Upper lobe of left lung (tissue), 6 donors: ENCODE measurements at regions not wholly inside any gene's neighbourhood (a gene's known extent, or its start where the extent isn't known, plus 50 kb on each side); places are given as distances from the start of the nearest gene placed in this dataset.
"Not testable (repeated sequence)": the region's sequence is repeated elsewhere in the genome, so short reads cannot be mapped to it uniquely, and the experiment has no call there.

ENCODE experiments used
- ATAC-seq, 2 donors: fragments of 200-7000 bp; cut with Tn5 transposase; one replicate each; pipeline ENCODE4 v1.9.1; 2022; ENCODE audit warnings: mild to moderate bottlenecking in 2 of 2, moderate library complexity in 2 of 2; ENCODE audit not compliant: low FRiP score in 2 of 2
- DNase-seq, 2 donors: peaks; one replicate each; pipeline ENCODE4 v3.0.0-alpha.2; 2019 to 2020
- H3K27ac ChIP-seq, 4 donors: fragments of 200-600 bp; sonication (generic); one replicate each; pipeline ENCODE4 v1.5.1; 2016 to 2019
- H3K27me3 ChIP-seq, 4 donors: fragments of 200-600 bp; sonication (generic); one replicate each; pipeline ENCODE4 v1.5.1; 2017 to 2019
- H3K36me3 ChIP-seq, 4 donors: fragments of 200-600 bp; sonication (generic); one replicate each; pipeline ENCODE4 v1.5.1; 2016 to 2019
- H3K4me1 ChIP-seq, 4 donors: fragments of 200-600 bp; sonication (generic); one replicate each; pipeline ENCODE4 v1.5.1; 2018 to 2019
- H3K4me3 ChIP-seq, 4 donors: fragments of 200-600 bp; sonication (generic); one replicate each; pipeline ENCODE4 v1.5.1; 2017 to 2019; ENCODE audit warnings: mild to moderate bottlenecking in 2 of 4, moderate library complexity in 1 of 4
- H3K9me3 ChIP-seq, 4 donors: fragments of 200-600 bp; sonication (generic); one replicate each; pipeline ENCODE4 v1.5.1; 2018 to 2019
- CTCF ChIP-seq, 6 experiments: fragments of 450-650 bp in 4 of 6; fragments of 200-600 bp in 2 of 6; sonication (generic) in 2 of 6; IDR thresholded peaks; one replicate each; pipeline ENCODE4 v1.5.1; 2016 to 2019; ENCODE audit warnings: antibody characterized with exemption in 6 of 6
- WGBS, 2 donors: methylation state at CpG; one replicate each; pipeline ENCODE4 v1.1.5; 2017 to 2018; 5-methylcytosine and 5-hydroxymethylcytosine counted together
- donor health status: DM: no; HTN: no; CAD: no; lungs with moderate emphysema.
- donor health status: DM: no; HTN: yes; CAD: no; lungs with severe emphysema.

GRCh38 chr15:30723540-30724175, 97.7 kb downstream of the ARHGAP11B start:
- H3K4me3 ChIP-seq, H3K4me1 ChIP-seq, H3K9me3 ChIP-seq, H3K27ac ChIP-seq, H3K36me3 ChIP-seq, DNase-seq, H3K27me3 ChIP-seq: not testable (repeated sequence)
- 82% methylated on average over 1 of the region's 1 CpG for WGBS, 2 donors
- peak in 1 of 2 donors; percentile 55 for ATAC-seq

GRCh38 chr15:30729880-30730590, 104.1 kb downstream of the ARHGAP11B start:
- not testable (repeated sequence) for ATAC-seq, H3K4me3 ChIP-seq, H3K27me3 ChIP-seq, DNase-seq, H3K9me3 ChIP-seq, H3K36me3 ChIP-seq, H3K27ac ChIP-seq, H3K4me1 ChIP-seq
- 91 to 92% methylated on average over 2 of the region's 2 CpGs for WGBS, 2 donors

- 96 to 99% methylated on average over 3 of the region's 3 CpGs for WGBS, 2 donors
- H3K9me3 ChIP-seq, H3K27me3 ChIP-seq, H3K27ac ChIP-seq, DNase-seq, H3K4me1 ChIP-seq, H3K36me3 ChIP-seq, ATAC-seq, H3K4me3 ChIP-seq: not testable (repeated sequence)
These were observed 104.7 kb downstream of the ARHGAP11B start for GRCh38 chr15:30730633-30731032.

- not testable (repeated sequence) for H3K36me3 ChIP-seq, H3K27ac ChIP-seq, H3K4me1 ChIP-seq, H3K4me3 ChIP-seq, H3K9me3 ChIP-seq, H3K27me3 ChIP-seq, ATAC-seq, DNase-seq
- WGBS, 2 donors, result 98 to 100% methylated on average over 4 of the region's 4 CpGs
These were observed 106.2 kb downstream of the ARHGAP11B start for GRCh38 chr15:30732100-30732499.

GRCh38 chr15:30735884-30736564, 110.1 kb downstream of the ARHGAP11B start:
- H3K4me1 ChIP-seq, H3K4me3 ChIP-seq, H3K9me3 ChIP-seq, DNase-seq, H3K27ac ChIP-seq, ATAC-seq, H3K27me3 ChIP-seq, H3K36me3 ChIP-seq: not testable (repeated sequence)
- 88 to 90% methylated on average over 9 to 10 of the region's 10 CpGs for WGBS, 2 donors

- not testable (repeated sequence) for H3K9me3 ChIP-seq, H3K27me3 ChIP-seq, DNase-seq, H3K4me3 ChIP-seq, ATAC-seq, H3K27ac ChIP-seq, H3K36me3 ChIP-seq, H3K4me1 ChIP-seq
- WGBS, 2 donors, result 92 to 96% methylated on average over 3 of the region's 3 CpGs
These were observed 116.9 kb downstream of the ARHGAP11B start for GRCh38 chr15:30742796-30743195.

- H3K27me3 ChIP-seq, H3K9me3 ChIP-seq, H3K4me3 ChIP-seq, H3K4me1 ChIP-seq, H3K27ac ChIP-seq, ATAC-seq, DNase-seq, H3K36me3 ChIP-seq: not testable (repeated sequence)
- 67% methylated on average over 1 of the region's 1 CpG; no CpG with 5 or more reads in 1 of the 2 donors for WGBS, 2 donors
These were observed 123.1 kb downstream of the ARHGAP11B start for GRCh38 chr15:30749048-30749447.

GRCh38 chr15:30755036-30755687, 129.2 kb downstream of the ARHGAP11B start:
- 0 to 20% methylated on average over 1 to 2 of the region's 7 CpGs for WGBS, 2 donors
- peak; percentile 83 to 87 for ATAC-seq
- H3K4me3 ChIP-seq, H3K27ac ChIP-seq, H3K36me3 ChIP-seq, H3K27me3 ChIP-seq, H3K9me3 ChIP-seq, H3K4me1 ChIP-seq: not testable (repeated sequence)
- TF ChIP-seq CTCF (IDR thresholded peaks at IDR 0.05), result peak in 2 of 6 experiments; percentile 19 to 30
- peak in 1 of 2 donors; percentile 56 for DNase-seq

GRCh38 chr15:30760633-30761032, 134.7 kb downstream of the ARHGAP11B start:
- ATAC-seq, result not testable (repeated sequence)
- 92 to 94% methylated on average over 5 of the region's 5 CpGs for WGBS, 2 donors

GRCh38 chr15:30761365-30761764, 135.4 kb downstream of the ARHGAP11B start:
- 76 to 82% methylated on average over 3 to 4 of the region's 4 CpGs for WGBS, 2 donors
- ATAC-seq, H3K36me3 ChIP-seq: not testable (repeated sequence)

More at GRCh38 chr15:30760633-30761032, 134.7 kb downstream of the ARHGAP11B start:
- not testable (repeated sequence) for H3K27ac ChIP-seq, DNase-seq, H3K36me3 ChIP-seq, H3K27me3 ChIP-seq, H3K4me1 ChIP-seq, H3K9me3 ChIP-seq, H3K4me3 ChIP-seq

GRCh38 chr15:30769390-30770124, 134.2 kb upstream of the FAN1 start:
- not testable (repeated sequence) for H3K27me3 ChIP-seq, H3K4me1 ChIP-seq, H3K36me3 ChIP-seq, H3K27ac ChIP-seq, H3K4me3 ChIP-seq, ATAC-seq, H3K9me3 ChIP-seq
- WGBS, 2 donors, result 93 to 96% methylated on average over 12 of the region's 12 CpGs
- peak in 1 of 2 donors; percentile 27 for DNase-seq

More at GRCh38 chr15:30761365-30761764, 135.4 kb downstream of the ARHGAP11B start:
- H3K27ac ChIP-seq, H3K4me3 ChIP-seq, H3K27me3 ChIP-seq, H3K4me1 ChIP-seq, DNase-seq, H3K9me3 ChIP-seq: not testable (repeated sequence)
